Immature natural killer cell (primary cell): ENCODE measurements at regions not wholly inside any gene's neighbourhood (a gene's known extent, or its start where the extent isn't known, plus 50 kb on each side); places are given as distances from the start of the nearest gene placed in this dataset.

Experiments used
- DNase-seq, 3 donors: peaks; one replicate each; pipeline ENCODE4 v3.0.0; 2022; ENCODE audit warnings: mixed read lengths in 1 of 3
- H3K27ac Mint-ChIP-seq, 6 donors: one replicate each; pipeline ENCODE4 v1.8.0; 2020; ENCODE audit warnings: mixed read lengths in 6 of 6, mild to moderate bottlenecking in 5 of 6, inconsistent platforms in 4 of 6, moderate library complexity in 3 of 6
- H3K27me3 Mint-ChIP-seq, 3 donors: one replicate each; pipeline ENCODE4 v1.8.0; 2020 to 2021; ENCODE audit warnings: low read depth in 3 of 3, mild to moderate bottlenecking in 3 of 3, mixed read lengths in 3 of 3, moderate library complexity in 3 of 3, inconsistent platforms in 1 of 3
- H3K36me3 Mint-ChIP-seq, 3 donors: one replicate each; pipeline ENCODE4 v1.8.0; 2020; ENCODE audit warnings: mixed read lengths in 3 of 3, inconsistent platforms in 2 of 3, mild to moderate bottlenecking in 2 of 3
- H3K4me1 Mint-ChIP-seq, 2 donors: one replicate each; pipeline ENCODE4 v1.8.0; 2020; ENCODE audit warnings: inconsistent platforms in 2 of 2, mild to moderate bottlenecking in 2 of 2, mixed read lengths in 2 of 2, moderate library complexity in 1 of 2
- H3K4me3 Mint-ChIP-seq, 5 donors: one replicate each; pipeline ENCODE4 v1.8.0; 2020; ENCODE audit warnings: mild to moderate bottlenecking in 5 of 5, mixed read lengths in 5 of 5, inconsistent platforms in 3 of 5, moderate library complexity in 3 of 5
- H3K9me3 Mint-ChIP-seq, 6 donors: one replicate each; pipeline ENCODE4 v1.8.0; 2020; ENCODE audit warnings: mild to moderate bottlenecking in 6 of 6, mixed read lengths in 6 of 6, inconsistent platforms in 4 of 6, moderate library complexity in 3 of 6

- DNase-seq, result no peak
- no peak overlapping the region for H3K27ac Mint-ChIP-seq
- H3K4me3 Mint-ChIP-seq, result no peak overlapping the region
- H3K9me3 Mint-ChIP-seq, result no peaks in the 10 kb centered on the region
- H3K36me3 Mint-ChIP-seq, result peaks cover 0 to 4% (median 0%) of the 10 kb centered on the region in 3 donors
- peaks cover 1 to 6% (median 4%) of the 10 kb centered on the region in 3 donors for H3K27me3 Mint-ChIP-seq
- H3K4me1 Mint-ChIP-seq, result no peaks in the 10 kb centered on the region
Observed at GRCh38 chr3:41095702-41096101, 103.6 kb upstream of the CTNNB1 start.

- no peak for DNase-seq
- H3K27ac Mint-ChIP-seq, result no peak overlapping the region
- H3K36me3 Mint-ChIP-seq, result peaks cover 0 to 4% (median 0%) of the 10 kb centered on the region in 3 donors
- no peak overlapping the region for H3K4me3 Mint-ChIP-seq
- H3K4me1 Mint-ChIP-seq, result no peaks in the 10 kb centered on the region
- H3K9me3 Mint-ChIP-seq, result no peaks in the 10 kb centered on the region
- H3K27me3 Mint-ChIP-seq, result peaks cover 1 to 6% (median 4%) of the 10 kb centered on the region in 3 donors
Observed at GRCh38 chr3:41097896-41098496, 101.3 kb upstream of the CTNNB1 start.

GRCh38 chr3:41101231-41101630 is 98.1 kb upstream of the CTNNB1 start:
- Mint-ChIP-seq H3K27ac (no peak overlapping the region), H3K36me3 (peaks cover 0 to 4% (median 0%) of the 10 kb centered on the region in 3 donors), H3K27me3 (peaks cover 0 to 4% (median 2%) of the 10 kb centered on the region in 3 donors), H3K4me1 (no peaks in the 10 kb centered on the region), H3K4me3 (no peak overlapping the region), H3K9me3 (no peaks in the 10 kb centered on the region)
- no peak for DNase-seq

- Mint-ChIP-seq H3K27me3 (peaks cover 0 to 4% (median 4%) of the 10 kb centered on the region in 3 donors), H3K4me1 (no peaks in the 10 kb centered on the region), H3K27ac (no peak overlapping the region), H3K36me3 (peaks cover 0 to 4% (median 0%) of the 10 kb centered on the region in 3 donors), H3K4me3 (no peak overlapping the region), H3K9me3 (no peaks in the 10 kb centered on the region)
- DNase-seq, result no peak
Observed at GRCh38 chr3:41102053-41102556, 97.2 kb upstream of the CTNNB1 start.

GRCh38 chr3:41102750-41103149 is 96.6 kb upstream of the CTNNB1 start:
- Mint-ChIP-seq H3K4me3 (no peak overlapping the region), H3K9me3 (no peaks in the 10 kb centered on the region), H3K4me1 (no peaks in the 10 kb centered on the region), H3K27ac (no peak overlapping the region), H3K27me3 (peaks cover 0 to 9% (median 7%) of the 10 kb centered on the region in 3 donors), H3K36me3 (peaks cover 0 to 4% (median 0%) of the 10 kb centered on the region in 3 donors)
- no peak for DNase-seq

GRCh38 chr3:41103200-41103599 is 96.1 kb upstream of the CTNNB1 start:
- Mint-ChIP-seq H3K27me3 (peaks cover 0 to 11% (median 7%) of the 10 kb centered on the region in 3 donors), H3K27ac (no peak overlapping the region), H3K4me1 (no peaks in the 10 kb centered on the region), H3K4me3 (no peak overlapping the region), H3K9me3 (no peaks in the 10 kb centered on the region), H3K36me3 (peaks cover 0 to 2% (median 0%) of the 10 kb centered on the region in 3 donors)
- DNase-seq, result no peak

- Mint-ChIP-seq H3K4me1 (no peaks in the 10 kb centered on the region), H3K4me3 (no peak overlapping the region), H3K9me3 (no peaks in the 10 kb centered on the region), H3K36me3 (no peaks in the 10 kb centered on the region), H3K27ac (peak overlapping the region in 1 of 6 donors; percentile 20), H3K27me3 (peaks cover 0 to 11% (median 5%) of the 10 kb centered on the region in 3 donors)
- DNase-seq, result no peak
Observed at GRCh38 chr3:41104147-41104546, 95.2 kb upstream of the CTNNB1 start.

- no peak for DNase-seq
- H3K36me3 Mint-ChIP-seq, result no peaks in the 10 kb centered on the region
- peaks cover 6 to 11% (median 7%) of the 10 kb centered on the region in 3 donors for H3K27me3 Mint-ChIP-seq
- H3K9me3 Mint-ChIP-seq, result no peaks in the 10 kb centered on the region
- no peaks in the 10 kb centered on the region for H3K4me1 Mint-ChIP-seq
- H3K4me3 Mint-ChIP-seq, result no peak overlapping the region
- peak overlapping the region in 1 of 6 donors; percentile 28 for H3K27ac Mint-ChIP-seq
Observed at GRCh38 chr3:41106691-41107090, 92.6 kb upstream of the CTNNB1 start.

- Mint-ChIP-seq H3K27me3 (peaks cover 6 to 11% (median 7%) of the 10 kb centered on the region in 3 donors), H3K27ac (no peak overlapping the region), H3K4me1 (no peaks in the 10 kb centered on the region), H3K9me3 (no peaks in the 10 kb centered on the region), H3K36me3 (no peaks in the 10 kb centered on the region), H3K4me3 (no peak overlapping the region)
- DNase-seq, result no peak
Observed at GRCh38 chr3:41111011-41111410, 88.3 kb upstream of the CTNNB1 start.

GRCh38 chr3:41112466-41112865 is 86.8 kb upstream of the CTNNB1 start:
- Mint-ChIP-seq H3K9me3 (no peaks in the 10 kb centered on the region), H3K36me3 (no peaks in the 10 kb centered on the region), H3K27ac (peak overlapping the region in 3 of 6 donors; percentile 1 to 51 (median 46)), H3K4me1 (peaks cover 11 to 14% of the 10 kb centered on the region in 2 donors), H3K27me3 (peaks cover 7 to 13% (median 10%) of the 10 kb centered on the region in 3 donors), H3K4me3 (no peak overlapping the region)
- DNase-seq, result no peak

- Mint-ChIP-seq H3K9me3 (no peaks in the 10 kb centered on the region), H3K27ac (peak overlapping the region in 5 of 6 donors; percentile 62 to 98 (median 97)), H3K27me3 (peaks cover 15 to 20% (median 16%) of the 10 kb centered on the region in 3 donors), H3K36me3 (no peaks in the 10 kb centered on the region), H3K4me1 (peaks cover 28 to 31% of the 10 kb centered on the region in 2 donors), H3K4me3 (no peak overlapping the region)
- DNase-seq, result no peak
Observed at GRCh38 chr3:41115069-41115468, 84.2 kb upstream of the CTNNB1 start.

GRCh38 chr3:41116851-41117250 is 82.5 kb upstream of the CTNNB1 start:
- H3K27ac Mint-ChIP-seq, result peak overlapping the region; percentile 95 to 98 (median 97)
- H3K36me3 Mint-ChIP-seq, result no peaks in the 10 kb centered on the region
- no peak for DNase-seq
- peak overlapping the region; percentile 69 to 81 (median 76) for H3K4me3 Mint-ChIP-seq
- H3K4me1 Mint-ChIP-seq, result peaks cover 28 to 31% of the 10 kb centered on the region in 2 donors
- H3K9me3 Mint-ChIP-seq, result peaks cover 0 to 3% (median 0%) of the 10 kb centered on the region in 6 donors
- peaks cover 15 to 22% (median 17%) of the 10 kb centered on the region in 3 donors for H3K27me3 Mint-ChIP-seq

GRCh38 chr3:41117398-41117870 is 81.9 kb upstream of the CTNNB1 start:
- DNase-seq, result peak; percentile 88 to 91 (median 90)
- peaks cover 0 to 3% (median 0%) of the 10 kb centered on the region in 6 donors for H3K9me3 Mint-ChIP-seq
- H3K36me3 Mint-ChIP-seq, result no peaks in the 10 kb centered on the region
- peak overlapping the region; percentile 69 to 81 (median 76) for H3K4me3 Mint-ChIP-seq
- H3K27ac Mint-ChIP-seq, result peak overlapping the region; percentile 95 to 98 (median 97)
- peaks cover 15 to 22% (median 17%) of the 10 kb centered on the region in 3 donors for H3K27me3 Mint-ChIP-seq
- H3K4me1 Mint-ChIP-seq, result peaks cover 28 to 31% of the 10 kb centered on the region in 2 donors
